ENCODE measurements at regions not wholly inside any gene's neighbourhood (a gene's known extent, or its start where the extent isn't known, plus 50 kb on each side); places are given as distances from the start of the nearest gene placed in this dataset.

DNA sequence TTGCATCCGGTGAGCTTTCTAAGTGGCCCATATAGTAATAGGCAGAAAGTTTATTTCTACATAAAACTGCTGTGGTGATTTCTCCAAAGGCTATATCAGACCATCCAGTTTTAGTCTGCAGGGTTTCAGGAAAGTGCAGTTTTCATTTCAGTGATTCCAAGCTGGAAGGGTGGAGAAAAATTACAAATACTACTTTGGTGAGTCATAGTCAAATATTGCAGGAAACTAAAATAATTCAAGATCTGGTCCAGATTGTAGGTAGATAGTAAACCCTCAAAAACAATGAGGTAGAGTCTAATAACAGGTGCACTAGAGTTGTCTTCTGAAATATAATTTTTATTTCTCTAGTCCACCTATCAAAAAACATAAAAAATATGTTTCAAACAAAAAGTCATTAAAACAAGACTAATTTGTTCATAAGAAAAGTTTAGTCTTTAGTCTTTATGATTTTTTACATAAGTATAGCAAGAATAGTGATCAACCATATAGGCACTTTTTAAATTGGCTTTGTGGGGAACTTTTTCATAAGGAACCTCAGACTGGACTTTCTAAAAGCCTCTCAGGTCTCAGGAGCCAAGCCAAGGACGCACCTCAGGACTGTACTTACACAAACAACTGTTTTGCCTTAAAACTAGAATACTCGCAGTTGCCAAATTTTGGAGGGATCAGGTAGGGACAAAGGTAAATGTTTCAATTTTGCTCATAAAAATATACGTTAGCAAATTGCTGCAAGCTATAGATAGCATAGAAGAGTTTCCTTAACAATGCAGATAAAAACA lies 101.8 kb upstream of the TLR3 start:
- ATAC-seq (no peak), DNase-seq (no peak)
- Histone ChIP-seq H3K4me3 (no peak overlapping the region), H3K9me3 (no peaks in the 10 kb centered on the region), H3K27me3 (no peaks in the 10 kb centered on the region), H3K36me3 (no peaks in the 10 kb centered on the region), H3K27ac (no peak overlapping the region), H3K4me1 (peaks cover 4% of the 10 kb centered on the region)
- TF ChIP-seq, protein P1, sequence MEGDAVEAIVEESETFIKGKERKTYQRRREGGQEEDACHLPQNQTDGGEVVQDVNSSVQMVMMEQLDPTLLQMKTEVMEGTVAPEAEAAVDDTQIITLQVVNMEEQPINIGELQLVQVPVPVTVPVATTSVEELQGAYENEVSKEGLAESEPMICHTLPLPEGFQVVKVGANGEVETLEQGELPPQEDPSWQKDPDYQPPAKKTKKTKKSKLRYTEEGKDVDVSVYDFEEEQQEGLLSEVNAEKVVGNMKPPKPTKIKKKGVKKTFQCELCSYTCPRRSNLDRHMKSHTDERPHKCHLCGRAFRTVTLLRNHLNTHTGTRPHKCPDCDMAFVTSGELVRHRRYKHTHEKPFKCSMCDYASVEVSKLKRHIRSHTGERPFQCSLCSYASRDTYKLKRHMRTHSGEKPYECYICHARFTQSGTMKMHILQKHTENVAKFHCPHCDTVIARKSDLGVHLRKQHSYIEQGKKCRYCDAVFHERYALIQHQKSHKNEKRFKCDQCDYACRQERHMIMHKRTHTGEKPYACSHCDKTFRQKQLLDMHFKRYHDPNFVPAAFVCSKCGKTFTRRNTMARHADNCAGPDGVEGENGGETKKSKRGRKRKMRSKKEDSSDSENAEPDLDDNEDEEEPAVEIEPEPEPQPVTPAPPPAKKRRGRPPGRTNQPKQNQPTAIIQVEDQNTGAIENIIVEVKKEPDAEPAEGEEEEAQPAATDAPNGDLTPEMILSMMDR (IDR thresholded peaks at IDR 0.05), result no peak
- intact Hi-C loops (cut with DNase I), result no loop called here

DNA sequence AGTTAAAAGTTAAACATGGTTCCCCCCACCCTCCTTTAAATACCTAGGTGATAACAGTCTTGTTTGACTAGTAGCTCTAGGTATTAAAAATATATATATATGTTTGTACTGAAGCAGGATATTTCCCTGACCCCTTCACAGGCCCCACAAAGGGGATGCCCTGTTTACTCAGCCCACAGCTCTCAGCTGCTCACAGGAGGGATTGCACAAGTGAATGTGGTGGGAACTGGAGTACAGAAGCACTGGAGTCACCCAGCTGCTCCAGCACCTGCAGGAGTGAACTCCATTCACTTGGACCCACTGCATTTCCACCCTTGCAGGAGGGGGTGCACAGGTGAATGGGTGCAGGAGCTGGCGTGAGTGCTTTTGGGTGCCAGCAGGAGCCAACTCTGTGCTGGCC lies 99.3 kb upstream of the TLR3 start:
- no peaks in the 10 kb centered on the region for H3K9me3 ChIP-seq
- no peak for DNase-seq
- intact Hi-C loops (cut with DNase I), result no loop called here
- ATAC-seq, result peak; percentile 21
- H3K36me3 ChIP-seq, result no peaks in the 10 kb centered on the region
- no peak overlapping the region for H3K4me3 ChIP-seq
- H3K4me1 ChIP-seq, result peaks cover 4% of the 10 kb centered on the region
- H3K27me3 ChIP-seq, result no peaks in the 10 kb centered on the region
- no peak overlapping the region for H3K27ac ChIP-seq
- TF ChIP-seq, protein P1 (IDR thresholded peaks at IDR 0.05), result no peak

DNA sequence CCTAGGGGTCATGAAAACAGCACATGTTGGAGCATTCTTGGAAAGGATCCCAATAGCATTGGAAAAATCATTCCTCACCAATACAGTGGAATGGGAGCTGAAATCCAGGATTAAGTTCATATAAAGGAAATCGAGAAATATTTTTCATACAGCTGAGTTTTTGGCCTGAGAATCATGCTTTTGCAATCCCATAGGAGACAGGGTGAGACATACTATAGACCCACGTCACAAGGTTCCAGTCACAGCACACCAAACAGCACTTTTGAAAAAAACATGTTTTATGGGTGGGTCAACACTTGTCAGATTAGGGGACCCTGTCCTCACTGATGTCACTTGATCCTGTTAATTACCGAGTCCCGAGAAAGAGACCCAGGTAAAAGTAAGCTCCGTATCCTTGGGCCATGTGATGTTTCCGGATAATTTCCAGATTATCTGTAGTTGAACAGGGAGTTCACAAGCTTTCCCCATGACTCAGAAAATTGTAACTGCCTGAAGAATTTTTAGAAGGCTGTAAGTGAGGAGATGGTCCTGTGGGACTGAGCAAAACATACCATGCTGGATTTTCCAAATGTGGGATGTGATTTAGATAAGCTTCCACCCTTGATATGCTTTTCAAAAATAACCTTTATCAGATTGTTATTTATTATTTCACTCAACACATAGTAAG lies 80.9 kb upstream of the TLR3 start:
- DNase-seq, result no peak
- Histone ChIP-seq H3K27me3 (no peaks in the 10 kb centered on the region), H3K9me3 (no peaks in the 10 kb centered on the region), H3K4me1 (no peaks in the 10 kb centered on the region), H3K36me3 (no peaks in the 10 kb centered on the region), H3K4me3 (no peak overlapping the region), H3K27ac (no peak overlapping the region)
- TF ChIP-seq, protein P1 (IDR thresholded peaks at IDR 0.05), result no peak
- ATAC-seq, result no peak
- intact Hi-C loops (cut with DNase I), result no loop called here

DNA sequence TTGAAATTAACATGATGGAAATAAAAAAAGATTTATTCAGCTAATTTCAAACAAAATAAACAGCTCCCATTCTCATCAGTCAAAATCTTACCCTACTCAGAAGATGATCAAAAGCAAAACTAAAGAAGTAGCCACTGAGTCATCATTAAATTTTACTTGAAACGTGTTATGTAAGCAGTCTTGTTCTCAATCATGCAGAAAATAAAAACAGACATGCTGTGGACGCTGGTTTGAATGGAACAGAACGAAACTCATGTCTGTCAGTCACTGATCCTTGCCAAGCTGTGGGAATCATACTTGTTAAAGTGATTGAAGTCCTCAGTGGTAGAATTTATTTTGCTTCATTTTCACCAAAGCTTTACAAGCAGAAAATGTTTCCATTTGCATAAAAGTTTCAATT lies 77.2 kb upstream of the TLR3 start:
- intact Hi-C loops (cut with DNase I), result no loop called here

DNA sequence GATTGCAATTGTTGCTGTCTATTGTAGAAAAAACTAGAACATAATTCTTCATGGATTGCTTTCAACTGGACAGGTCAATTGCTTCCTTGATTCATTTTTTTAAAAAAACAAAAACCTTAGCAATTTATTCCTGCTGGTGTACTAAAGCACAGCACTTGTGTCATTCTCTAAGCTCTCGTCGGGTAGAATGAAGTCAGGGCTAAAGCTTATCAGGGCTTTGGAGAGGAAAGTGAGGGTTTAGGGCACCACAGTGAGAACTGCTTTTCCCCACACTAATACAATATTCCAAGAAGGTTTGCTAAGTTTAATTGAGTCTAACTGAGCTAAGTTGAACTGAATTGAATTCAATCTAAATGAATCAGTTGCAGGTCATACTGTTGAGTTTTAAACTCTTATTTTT lies 76.4 kb upstream of the TLR3 start:
- Histone ChIP-seq H3K4me3 (no peak overlapping the region), H3K27me3 (no peaks in the 10 kb centered on the region), H3K4me1 (no peaks in the 10 kb centered on the region), H3K36me3 (no peaks in the 10 kb centered on the region), H3K9me3 (no peaks in the 10 kb centered on the region), H3K27ac (no peak overlapping the region)
- intact Hi-C loops (cut with DNase I), result no loop called here
- DNase-seq (no peak), ATAC-seq (no peak)
- TF ChIP-seq, protein P1 (IDR thresholded peaks at IDR 0.05), result no peak

More for the DNA sequence above, 77.2 kb upstream of the TLR3 start:
- Histone ChIP-seq H3K9me3 (no peaks in the 10 kb centered on the region), H3K27ac (no peak overlapping the region), H3K4me1 (no peaks in the 10 kb centered on the region), H3K4me3 (no peak overlapping the region), H3K27me3 (no peaks in the 10 kb centered on the region), H3K36me3 (no peaks in the 10 kb centered on the region)
- no peak for DNase-seq
- ATAC-seq, result no peak
- TF ChIP-seq, protein P1 (IDR thresholded peaks at IDR 0.05), result no peak
